ENCODE measurements at regions not wholly inside any gene's neighbourhood (a gene's known extent, or its start where the extent isn't known, plus 50 kb on each side); places are given as distances from the start of the nearest gene placed in this dataset.

DNA sequence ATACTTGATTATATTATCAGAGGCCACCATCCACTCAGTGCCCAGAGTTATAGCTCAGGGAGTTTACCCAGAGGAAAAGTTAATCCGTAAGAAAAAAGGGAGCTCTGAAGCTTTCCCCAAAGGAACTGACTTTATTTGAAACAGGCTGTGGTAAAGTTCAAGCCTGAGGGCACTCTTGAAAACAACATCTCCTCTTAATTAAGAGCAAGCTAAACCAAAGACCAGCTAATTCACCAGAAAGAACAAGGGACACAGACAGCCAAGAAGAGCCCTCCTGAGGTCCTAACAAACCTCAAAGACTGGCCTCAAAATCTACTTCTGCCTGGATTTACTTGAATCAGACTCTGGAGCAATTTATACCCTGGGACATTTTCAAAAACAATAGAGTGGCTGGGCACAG, 159.6 kb upstream of the CHST15 start:
- ChIA-PET CTCF (interaction anchor here (1.3 to 1.5 kb wide), 2 partner anchors 14 to 35 kb away, joined by 3 read pairs; no protein-coding TSS in a partner anchor), POLR2A (no interaction called here)
- H3K27ac ChIP-seq (ENCODE audit: extremely low read depth, low read depth, low read length), result no peak overlapping the region
- H3K36me3 ChIP-seq (ENCODE audit: control insufficient read depth in 2 of 2, insufficient read depth in 1 of 2, low read length in 2 of 2), result no peaks in the 10 kb centered on the region
- TF ChIP-seq ZNF654 (tag by site-specific recombination; IDR thresholded peaks at IDR 0.05; ENCODE audit: low read depth) (no peak), ZNF677 (tag by site-specific recombination; IDR thresholded peaks at IDR 0.05) (no peak), ZNF518A (tag by site-specific recombination; conservative IDR thresholded peaks at IDR 0.05; ENCODE audit: low read depth) (no peak), ZBTB48 (tag by site-specific recombination; IDR thresholded peaks at IDR 0.05) (no peak), ZNF626 (tag by site-specific recombination; IDR thresholded peaks at IDR 0.05) (no peak), ZNF629 (tag by site-specific recombination; IDR thresholded peaks at IDR 0.05) (no peak), ZFP69B (tag by site-specific recombination; IDR thresholded peaks at IDR 0.05) (no peak), TSHZ1 (tag by site-specific recombination; IDR thresholded peaks at IDR 0.05; ENCODE audit: borderline replicate concordance) (no peak), REPIN1 (tag by site-specific recombination; IDR thresholded peaks at IDR 0.05; ENCODE audit: low read depth) (no peak), ZBTB8A (tag by site-specific recombination; IDR thresholded peaks at IDR 0.05) (no peak), SP7 (tag by site-specific recombination; IDR thresholded peaks at IDR 0.05) (no peak), GLI2 (tag by site-specific recombination; IDR thresholded peaks at IDR 0.05; ENCODE audit: borderline replicate concordance, low read depth) (no peak), OSR2 (tag by site-specific recombination; IDR thresholded peaks at IDR 0.05) (no peak)
- TF ChIP-seq, protein P1, sequence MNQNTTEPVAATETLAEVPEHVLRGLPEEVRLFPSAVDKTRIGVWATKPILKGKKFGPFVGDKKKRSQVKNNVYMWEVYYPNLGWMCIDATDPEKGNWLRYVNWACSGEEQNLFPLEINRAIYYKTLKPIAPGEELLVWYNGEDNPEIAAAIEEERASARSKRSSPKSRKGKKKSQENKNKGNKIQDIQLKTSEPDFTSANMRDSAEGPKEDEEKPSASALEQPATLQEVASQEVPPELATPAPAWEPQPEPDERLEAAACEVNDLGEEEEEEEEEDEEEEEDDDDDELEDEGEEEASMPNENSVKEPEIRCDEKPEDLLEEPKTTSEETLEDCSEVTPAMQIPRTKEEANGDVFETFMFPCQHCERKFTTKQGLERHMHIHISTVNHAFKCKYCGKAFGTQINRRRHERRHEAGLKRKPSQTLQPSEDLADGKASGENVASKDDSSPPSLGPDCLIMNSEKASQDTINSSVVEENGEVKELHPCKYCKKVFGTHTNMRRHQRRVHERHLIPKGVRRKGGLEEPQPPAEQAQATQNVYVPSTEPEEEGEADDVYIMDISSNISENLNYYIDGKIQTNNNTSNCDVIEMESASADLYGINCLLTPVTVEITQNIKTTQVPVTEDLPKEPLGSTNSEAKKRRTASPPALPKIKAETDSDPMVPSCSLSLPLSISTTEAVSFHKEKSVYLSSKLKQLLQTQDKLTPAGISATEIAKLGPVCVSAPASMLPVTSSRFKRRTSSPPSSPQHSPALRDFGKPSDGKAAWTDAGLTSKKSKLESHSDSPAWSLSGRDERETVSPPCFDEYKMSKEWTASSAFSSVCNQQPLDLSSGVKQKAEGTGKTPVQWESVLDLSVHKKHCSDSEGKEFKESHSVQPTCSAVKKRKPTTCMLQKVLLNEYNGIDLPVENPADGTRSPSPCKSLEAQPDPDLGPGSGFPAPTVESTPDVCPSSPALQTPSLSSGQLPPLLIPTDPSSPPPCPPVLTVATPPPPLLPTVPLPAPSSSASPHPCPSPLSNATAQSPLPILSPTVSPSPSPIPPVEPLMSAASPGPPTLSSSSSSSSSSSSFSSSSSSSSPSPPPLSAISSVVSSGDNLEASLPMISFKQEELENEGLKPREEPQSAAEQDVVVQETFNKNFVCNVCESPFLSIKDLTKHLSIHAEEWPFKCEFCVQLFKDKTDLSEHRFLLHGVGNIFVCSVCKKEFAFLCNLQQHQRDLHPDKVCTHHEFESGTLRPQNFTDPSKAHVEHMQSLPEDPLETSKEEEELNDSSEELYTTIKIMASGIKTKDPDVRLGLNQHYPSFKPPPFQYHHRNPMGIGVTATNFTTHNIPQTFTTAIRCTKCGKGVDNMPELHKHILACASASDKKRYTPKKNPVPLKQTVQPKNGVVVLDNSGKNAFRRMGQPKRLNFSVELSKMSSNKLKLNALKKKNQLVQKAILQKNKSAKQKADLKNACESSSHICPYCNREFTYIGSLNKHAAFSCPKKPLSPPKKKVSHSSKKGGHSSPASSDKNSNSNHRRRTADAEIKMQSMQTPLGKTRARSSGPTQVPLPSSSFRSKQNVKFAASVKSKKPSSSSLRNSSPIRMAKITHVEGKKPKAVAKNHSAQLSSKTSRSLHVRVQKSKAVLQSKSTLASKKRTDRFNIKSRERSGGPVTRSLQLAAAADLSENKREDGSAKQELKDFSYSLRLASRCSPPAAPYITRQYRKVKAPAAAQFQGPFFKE (tag by site-specific recombination; IDR thresholded peaks at IDR 0.05; ENCODE audit: borderline replicate concordance), result no peak
- TF ChIP-seq, protein P2, sequence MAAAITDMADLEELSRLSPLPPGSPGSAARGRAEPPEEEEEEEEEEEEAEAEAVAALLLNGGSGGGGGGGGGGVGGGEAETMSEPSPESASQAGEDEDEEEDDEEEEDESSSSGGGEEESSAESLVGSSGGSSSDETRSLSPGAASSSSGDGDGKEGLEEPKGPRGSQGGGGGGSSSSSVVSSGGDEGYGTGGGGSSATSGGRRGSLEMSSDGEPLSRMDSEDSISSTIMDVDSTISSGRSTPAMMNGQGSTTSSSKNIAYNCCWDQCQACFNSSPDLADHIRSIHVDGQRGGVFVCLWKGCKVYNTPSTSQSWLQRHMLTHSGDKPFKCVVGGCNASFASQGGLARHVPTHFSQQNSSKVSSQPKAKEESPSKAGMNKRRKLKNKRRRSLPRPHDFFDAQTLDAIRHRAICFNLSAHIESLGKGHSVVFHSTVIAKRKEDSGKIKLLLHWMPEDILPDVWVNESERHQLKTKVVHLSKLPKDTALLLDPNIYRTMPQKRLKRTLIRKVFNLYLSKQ (tag by site-specific recombination; IDR thresholded peaks at IDR 0.05; ENCODE audit: borderline replicate concordance), result no peak
- TF ChIP-seq, protein P3, sequence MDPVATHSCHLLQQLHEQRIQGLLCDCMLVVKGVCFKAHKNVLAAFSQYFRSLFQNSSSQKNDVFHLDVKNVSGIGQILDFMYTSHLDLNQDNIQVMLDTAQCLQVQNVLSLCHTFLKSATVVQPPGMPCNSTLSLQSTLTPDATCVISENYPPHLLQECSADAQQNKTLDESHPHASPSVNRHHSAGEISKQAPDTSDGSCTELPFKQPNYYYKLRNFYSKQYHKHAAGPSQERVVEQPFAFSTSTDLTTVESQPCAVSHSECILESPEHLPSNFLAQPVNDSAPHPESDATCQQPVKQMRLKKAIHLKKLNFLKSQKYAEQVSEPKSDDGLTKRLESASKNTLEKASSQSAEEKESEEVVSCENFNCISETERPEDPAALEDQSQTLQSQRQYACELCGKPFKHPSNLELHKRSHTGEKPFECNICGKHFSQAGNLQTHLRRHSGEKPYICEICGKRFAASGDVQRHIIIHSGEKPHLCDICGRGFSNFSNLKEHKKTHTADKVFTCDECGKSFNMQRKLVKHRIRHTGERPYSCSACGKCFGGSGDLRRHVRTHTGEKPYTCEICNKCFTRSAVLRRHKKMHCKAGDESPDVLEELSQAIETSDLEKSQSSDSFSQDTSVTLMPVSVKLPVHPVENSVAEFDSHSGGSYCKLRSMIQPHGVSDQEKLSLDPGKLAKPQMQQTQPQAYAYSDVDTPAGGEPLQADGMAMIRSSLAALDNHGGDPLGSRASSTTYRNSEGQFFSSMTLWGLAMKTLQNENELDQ (tag by site-specific recombination; IDR thresholded peaks at IDR 0.05; ENCODE audit: low read depth), result no peak
- no peaks in the 10 kb centered on the region for H3K4me1 ChIP-seq (ENCODE audit: control insufficient read depth, insufficient read depth, low read length)
- no peaks in the 10 kb centered on the region for H3K9me3 ChIP-seq (ENCODE audit: control insufficient read depth, insufficient read depth, low read depth, low read length)
- H3K4me3 ChIP-seq (ENCODE audit: low read depth, low read length), result no peak overlapping the region

Measured in HEK293 (cell line).